Ovary (tissue), 3 donors: ENCODE measurements at regions not wholly inside any gene's neighbourhood (a gene's known extent, or its start where the extent isn't known, plus 50 kb on each side); places are given as distances from the start of the nearest gene placed in this dataset.

Experiments
- CTCF ChIP-seq, 3 donors: fragments of 450-650 bp in 2 of 3; fragments of 200-600 bp in 1 of 3; IDR thresholded peaks; one replicate each; pipeline versions ENCODE4 v1.5.1 to v1.8.0; 2016 to 2022; ENCODE audit warnings: antibody characterized with exemption in 3 of 3, mild to moderate bottlenecking in 1 of 3
- EP300 ChIP-seq: sonication (generic); formaldehyde crosslinking; IDR thresholded peaks from one replicate; pipeline ENCODE4 v1.6.1; 2017; ENCODE audit warnings: antibody characterized with exemption
- POLR2A ChIP-seq: fragments of 450-650 bp; IDR thresholded peaks from one replicate; pipeline ENCODE4 v1.6.1; 2017; ENCODE audit warnings: antibody characterized with exemption, mild to moderate bottlenecking, moderate library complexity
- donor health status: DM: no; HTN: no; CAD: no.

DNA sequence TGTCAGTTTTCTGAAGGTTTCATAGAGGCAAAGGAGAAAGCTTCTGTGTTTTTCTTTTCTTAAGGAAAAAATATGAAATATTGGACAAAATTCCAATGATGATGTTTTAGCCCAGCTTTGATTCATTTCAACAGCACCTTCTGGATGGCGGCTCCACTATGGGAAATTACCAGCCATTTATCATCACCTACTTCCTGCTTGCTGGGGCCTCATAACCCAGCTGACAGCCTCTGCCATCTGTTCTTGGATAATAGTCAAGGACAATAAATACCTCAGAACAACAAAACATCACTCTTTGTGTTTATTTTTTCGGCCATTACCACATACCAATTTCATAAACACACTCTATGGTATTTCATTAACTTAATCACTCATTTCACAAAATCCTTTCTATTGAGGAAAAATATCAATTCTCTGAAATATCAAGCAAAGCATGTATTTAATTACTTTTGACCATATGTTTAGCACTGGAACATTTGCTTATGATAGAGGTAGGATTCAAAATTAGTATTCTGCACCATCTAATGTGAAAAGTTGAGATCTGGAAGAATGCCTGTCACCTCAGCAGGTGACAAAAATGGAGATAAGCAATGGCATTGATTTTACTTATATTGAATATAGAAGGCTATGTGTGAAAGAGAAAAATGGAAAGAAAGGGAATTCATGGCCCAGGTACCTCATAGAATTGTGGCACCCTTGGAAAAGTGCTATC is 629.7 kb downstream of the LIG4 start:
- TF ChIP-seq EP300 (no peak), CTCF (IDR thresholded peaks at IDR 0.05) (no peak), POLR2A (no peak)
